Type B pancreatic cell (in vitro differentiated cells): ENCODE measurements at regions not wholly inside any gene's neighbourhood (a gene's known extent, or its start where the extent isn't known, plus 50 kb on each side); places are given as distances from the start of the nearest gene placed in this dataset.
"Not testable (repeated sequence)": the region's sequence is repeated elsewhere in the genome, so short reads cannot be mapped to it uniquely, and the experiment has no call there.

Experiments
- DNase-seq: peaks from one replicate; pipeline ENCODE4 v3.0.0; 2021; ENCODE audit warnings: mixed read lengths; ENCODE audit not compliant: unreplicated experiment; ENCODE audit errors: extremely low spot score
- H3K27ac Mint-ChIP-seq: 2 replicates; pipeline ENCODE4 v1.8.0; 2021; ENCODE audit warnings: mild to moderate bottlenecking, mixed read lengths
- H3K27me3 Mint-ChIP-seq: 2 replicates; pipeline ENCODE4 v1.8.0; 2021; ENCODE audit warnings: mixed read lengths
- H3K36me3 Mint-ChIP-seq: 2 replicates; pipeline ENCODE4 v1.8.0; 2021; ENCODE audit warnings: mixed read lengths
- H3K4me1 Mint-ChIP-seq: one replicate; pipeline ENCODE4 v1.8.0; 2021; ENCODE audit warnings: mixed read lengths; ENCODE audit not compliant: unreplicated experiment
- H3K4me3 Mint-ChIP-seq: 2 replicates; pipeline ENCODE4 v1.8.0; 2021; ENCODE audit warnings: mild to moderate bottlenecking, mixed read lengths
- H3K9me3 Mint-ChIP-seq: 2 replicates; pipeline ENCODE4 v1.8.0; 2021; ENCODE audit warnings: mixed read lengths
- TF ChIP-seq, protein P1 (sequence below): fragments of 200-600 bp; sonication (generic); conservative IDR thresholded peaks from 2 replicates; pipeline ENCODE4 v1.5.0; 2021; ENCODE audit warnings: antibody characterized with exemption, mild to moderate bottlenecking

- no peak overlapping the region for H3K27ac Mint-ChIP-seq
These were observed 1720.9 kb upstream of the AGA start for GRCh38 chr4:179163147-179163546.

GRCh38 chr4:179164267-179164999 is 1722.2 kb upstream of the AGA start:
- Mint-ChIP-seq H3K9me3 (peaks cover 11% of the 10 kb centered on the region), H3K36me3 (no peaks in the 10 kb centered on the region), H3K4me1 (no peaks in the 10 kb centered on the region), H3K27me3 (peaks cover 40% of the 10 kb centered on the region), H3K4me3 (no peak overlapping the region), H3K27ac (no peak overlapping the region)
- DNase-seq = no peak
- TF ChIP-seq, protein P1, sequence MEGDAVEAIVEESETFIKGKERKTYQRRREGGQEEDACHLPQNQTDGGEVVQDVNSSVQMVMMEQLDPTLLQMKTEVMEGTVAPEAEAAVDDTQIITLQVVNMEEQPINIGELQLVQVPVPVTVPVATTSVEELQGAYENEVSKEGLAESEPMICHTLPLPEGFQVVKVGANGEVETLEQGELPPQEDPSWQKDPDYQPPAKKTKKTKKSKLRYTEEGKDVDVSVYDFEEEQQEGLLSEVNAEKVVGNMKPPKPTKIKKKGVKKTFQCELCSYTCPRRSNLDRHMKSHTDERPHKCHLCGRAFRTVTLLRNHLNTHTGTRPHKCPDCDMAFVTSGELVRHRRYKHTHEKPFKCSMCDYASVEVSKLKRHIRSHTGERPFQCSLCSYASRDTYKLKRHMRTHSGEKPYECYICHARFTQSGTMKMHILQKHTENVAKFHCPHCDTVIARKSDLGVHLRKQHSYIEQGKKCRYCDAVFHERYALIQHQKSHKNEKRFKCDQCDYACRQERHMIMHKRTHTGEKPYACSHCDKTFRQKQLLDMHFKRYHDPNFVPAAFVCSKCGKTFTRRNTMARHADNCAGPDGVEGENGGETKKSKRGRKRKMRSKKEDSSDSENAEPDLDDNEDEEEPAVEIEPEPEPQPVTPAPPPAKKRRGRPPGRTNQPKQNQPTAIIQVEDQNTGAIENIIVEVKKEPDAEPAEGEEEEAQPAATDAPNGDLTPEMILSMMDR = no peak

More at GRCh38 chr4:179163147-179163546, 1720.9 kb upstream of the AGA start:
- Mint-ChIP-seq H3K27me3 (peaks cover 28% of the 10 kb centered on the region), H3K4me1 (no peaks in the 10 kb centered on the region), H3K9me3 (peaks cover 11% of the 10 kb centered on the region), H3K36me3 (no peaks in the 10 kb centered on the region), H3K4me3 (no peak overlapping the region)
- no peak for DNase-seq
- TF ChIP-seq, protein P1 = no peak

- H3K4me3 Mint-ChIP-seq = no peak overlapping the region
- H3K36me3 Mint-ChIP-seq = no peaks in the 10 kb centered on the region
- TF ChIP-seq, protein P1 = no peak
- H3K27ac Mint-ChIP-seq = no peak overlapping the region
- no peaks in the 10 kb centered on the region for H3K4me1 Mint-ChIP-seq
- peaks cover 48% of the 10 kb centered on the region for H3K27me3 Mint-ChIP-seq
- DNase-seq = no peak
- H3K9me3 Mint-ChIP-seq = peaks cover 11% of the 10 kb centered on the region
These were observed 1722.9 kb upstream of the AGA start for GRCh38 chr4:179165000-179165738.

DNA sequence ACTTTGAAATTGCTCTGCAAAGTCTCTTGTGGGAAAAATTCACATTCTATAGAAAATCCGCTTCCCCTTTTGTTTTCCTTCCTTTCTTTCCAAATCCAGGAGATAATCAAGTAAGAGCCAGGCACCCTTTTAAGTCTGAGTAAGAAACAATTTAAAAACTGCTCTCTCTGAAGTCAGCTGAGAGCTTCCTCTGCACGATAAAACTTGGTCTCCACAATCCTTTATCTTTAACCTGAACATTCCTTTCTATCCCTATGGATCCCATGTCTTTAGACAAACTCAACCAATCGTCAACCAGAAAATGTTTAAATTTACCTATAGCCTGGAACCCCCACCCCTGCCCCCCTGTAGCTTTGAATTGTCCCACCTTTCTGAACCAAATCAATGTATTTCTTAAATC is 1723.6 kb upstream of the AGA start:
- H3K36me3 Mint-ChIP-seq = no peaks in the 10 kb centered on the region
- no peak overlapping the region for H3K4me3 Mint-ChIP-seq
- H3K27ac Mint-ChIP-seq = no peak overlapping the region
- TF ChIP-seq, protein P1 = no peak
- peaks cover 11% of the 10 kb centered on the region for H3K9me3 Mint-ChIP-seq
- DNase-seq = no peak
- H3K4me1 Mint-ChIP-seq = no peaks in the 10 kb centered on the region
- peaks cover 53% of the 10 kb centered on the region for H3K27me3 Mint-ChIP-seq

DNA sequence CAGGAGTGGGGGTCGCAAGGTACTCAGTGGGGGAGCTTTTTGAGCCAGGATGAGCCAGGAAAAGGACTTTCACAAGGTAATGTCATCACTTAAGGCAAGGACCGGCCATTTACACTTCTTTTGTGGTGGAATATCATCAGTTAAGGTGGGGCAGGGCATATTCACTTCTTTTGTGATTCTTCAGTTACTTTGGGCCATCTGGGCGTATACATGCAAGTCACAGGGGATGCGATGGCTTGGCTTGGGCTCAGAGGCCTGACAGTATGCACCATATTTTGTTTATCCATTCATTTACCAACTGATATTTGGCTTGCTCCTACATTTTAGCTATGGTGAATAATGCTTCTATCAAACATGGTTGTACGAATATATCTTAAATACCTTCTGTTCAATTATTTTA is 1728.1 kb upstream of the AGA start:
- H3K27me3 Mint-ChIP-seq = peaks cover 56% of the 10 kb centered on the region
- not testable (repeated sequence) for H3K9me3 Mint-ChIP-seq, H3K4me1 Mint-ChIP-seq, DNase-seq, H3K4me3 Mint-ChIP-seq, H3K27ac Mint-ChIP-seq, H3K36me3 Mint-ChIP-seq

- H3K27ac Mint-ChIP-seq = no peak overlapping the region
- H3K9me3 Mint-ChIP-seq = no peaks in the 10 kb centered on the region
- no peak for DNase-seq
- TF ChIP-seq, protein P1 = no peak
- H3K36me3 Mint-ChIP-seq = no peaks in the 10 kb centered on the region
- H3K4me1 Mint-ChIP-seq = no peaks in the 10 kb centered on the region
- no peaks in the 10 kb centered on the region for H3K27me3 Mint-ChIP-seq
- no peak overlapping the region for H3K4me3 Mint-ChIP-seq
These were observed 1740.5 kb upstream of the AGA start for GRCh38 chr4:179182741-179183140.
